IPS DF 6.9 (cell line): ENCODE measurements at regions not wholly inside any gene's neighbourhood (a gene's known extent, or its start where the extent isn't known, plus 50 kb on each side); places are given as distances from the start of the nearest gene placed in this dataset.

ENCODE experiments used
- DNase-seq: peaks from one replicate; pipeline ENCODE4 v3.0.0-alpha.2; 2013; ENCODE audit warnings: low read depth, low spot score
- H3K27ac ChIP-seq: one replicate; pipeline ENCODE4 v1.5.1; 2013; ENCODE audit warnings: low read length, control low read depth
- H3K27me3 ChIP-seq: 2 replicates; pipeline ENCODE4 v1.6.1; 2013; ENCODE audit warnings: mild to moderate bottlenecking, low read length; ENCODE audit not compliant: control insufficient read depth, insufficient read depth
- H3K36me3 ChIP-seq: 2 replicates; pipeline ENCODE4 v1.6.1; 2013; ENCODE audit warnings: low read length; ENCODE audit not compliant: control insufficient read depth, insufficient read depth
- H3K4me1 ChIP-seq: 2 replicates; pipeline ENCODE4 v1.6.1; 2013; ENCODE audit warnings: low read length; ENCODE audit not compliant: control insufficient read depth, insufficient read depth
- H3K4me3 ChIP-seq: 2 replicates; pipeline ENCODE4 v1.5.1; 2013; ENCODE audit warnings: mild to moderate bottlenecking, low read length
- H3K9me3 ChIP-seq: 2 replicates; pipeline ENCODE4 v1.6.1; 2013; ENCODE audit warnings: low read length, inconsistent platforms; ENCODE audit not compliant: control insufficient read depth, insufficient read depth
- WGBS: extraction: QIAGEN DNeasy Blood & Tissue Kit; methylation state at CpG from one replicate; pipeline ENCODE4 v1.1.7; 2013; ENCODE audit warnings: mixed read lengths, missing lambda C conversion rate; ENCODE audit not compliant: insufficient read length, insufficient coverage; 5-methylcytosine and 5-hydroxymethylcytosine counted together

DNA sequence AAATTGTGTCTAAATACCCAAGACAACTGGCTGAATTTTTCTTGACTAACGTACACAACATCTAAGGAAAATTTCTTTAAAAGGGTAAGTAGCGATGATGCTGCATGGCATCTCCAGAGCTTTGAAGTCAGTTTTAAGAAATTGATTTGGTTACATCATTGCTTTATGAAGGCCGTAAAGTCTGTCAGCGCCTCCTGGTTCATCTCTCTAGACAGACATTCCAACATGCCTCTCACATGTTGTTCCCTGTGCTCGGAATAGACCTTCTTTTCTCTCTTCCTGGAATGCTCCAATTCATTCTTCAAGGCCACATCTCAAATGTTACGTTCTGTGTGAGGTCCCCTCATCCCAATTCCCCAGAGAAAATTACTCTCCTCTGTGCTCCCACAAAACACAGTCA lies 108.7 kb upstream of the SSBP2 start:
- no peak overlapping the region for H3K27ac ChIP-seq
- H3K36me3 ChIP-seq = no peaks in the 10 kb centered on the region
- DNase-seq = no peak
- WGBS = no CpG with 5 or more reads among the region's 6 CpGs
- peaks cover 3% of the 10 kb centered on the region; the same call in 1 of the 2 replicates for H3K4me1 ChIP-seq
- no peak overlapping the region for H3K4me3 ChIP-seq
- H3K27me3 ChIP-seq = no peaks in the 10 kb centered on the region
- H3K9me3 ChIP-seq = no peaks in the 10 kb centered on the region

DNA sequence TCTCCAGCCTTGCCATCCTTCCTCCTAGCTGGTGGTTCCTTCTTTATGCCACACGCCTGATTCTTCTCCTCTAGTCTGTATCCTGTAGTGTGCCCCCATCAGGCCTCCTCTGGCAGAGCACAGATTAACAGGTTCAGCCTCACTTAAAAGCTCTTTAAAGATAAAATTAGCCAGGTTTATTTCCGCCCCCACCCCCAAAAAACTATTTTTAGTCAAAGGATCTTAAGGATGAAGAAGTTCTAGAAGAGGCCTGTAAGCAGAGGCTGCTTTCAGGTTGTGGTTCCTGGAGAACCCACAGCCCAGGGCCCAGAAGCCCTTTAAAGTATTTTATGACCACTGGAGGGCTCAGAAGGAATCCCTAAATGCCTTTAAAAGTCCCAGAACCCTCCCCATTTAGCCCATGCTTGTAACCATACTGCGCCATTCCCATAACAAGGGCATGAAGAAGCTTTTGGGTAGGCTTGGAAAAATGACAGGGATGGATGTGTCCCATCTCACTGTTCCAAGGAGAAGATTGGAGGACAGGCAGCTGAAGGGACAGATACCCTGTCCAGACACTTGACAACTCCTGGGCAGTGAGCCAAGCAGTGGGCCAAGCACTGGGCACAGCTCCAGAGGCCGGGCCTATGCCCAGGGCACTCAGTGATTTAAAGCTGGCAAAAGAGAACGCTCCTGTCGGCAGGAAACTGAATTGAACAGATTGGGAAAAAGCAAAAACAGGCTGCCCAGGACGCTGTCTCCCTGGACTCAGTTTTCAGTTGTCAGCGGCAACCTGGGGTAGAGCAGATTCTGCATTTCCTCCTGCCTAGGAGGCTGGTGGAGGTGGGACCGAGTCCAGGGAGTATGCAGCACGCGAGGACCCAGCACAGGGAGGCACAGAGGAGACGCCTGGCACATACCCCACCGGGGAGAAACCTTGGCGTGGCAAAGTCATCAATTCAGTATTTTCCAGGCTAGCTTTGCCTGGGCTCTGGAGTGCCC lies 106.3 kb upstream of the SSBP2 start:
- H3K4me3 ChIP-seq = no peak overlapping the region
- H3K27me3 ChIP-seq = no peaks in the 10 kb centered on the region
- no peak for DNase-seq
- WGBS = no CpG with 5 or more reads among the region's 14 CpGs
- H3K36me3 ChIP-seq = no peaks in the 10 kb centered on the region
- no peaks in the 10 kb centered on the region for H3K9me3 ChIP-seq
- H3K27ac ChIP-seq = no peak overlapping the region
- peaks cover 4% of the 10 kb centered on the region; the same call in 1 of the 2 replicates for H3K4me1 ChIP-seq

DNA sequence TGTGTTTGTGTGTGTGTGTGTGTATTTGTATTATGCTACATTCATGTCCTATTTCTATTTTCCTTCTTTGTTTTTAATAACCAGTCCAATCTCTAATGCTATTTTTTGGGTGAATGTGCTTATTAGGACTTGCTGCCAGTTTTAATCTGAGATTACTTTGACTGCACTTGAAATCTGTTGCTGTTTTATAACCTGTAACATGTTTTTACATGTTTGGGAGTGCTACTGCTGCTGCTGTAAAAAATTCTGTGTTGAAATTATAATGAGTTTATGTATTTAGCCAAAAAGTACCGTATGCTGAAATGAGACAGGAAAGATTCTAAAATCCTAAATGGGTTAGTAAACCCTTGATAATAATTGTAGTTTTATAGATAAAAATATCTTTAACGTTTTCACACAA lies 104.7 kb upstream of the SSBP2 start:
- no peaks in the 10 kb centered on the region for H3K27me3 ChIP-seq
- peaks cover 9% of the 10 kb centered on the region; the same call in 1 of the 2 replicates for H3K4me1 ChIP-seq
- H3K27ac ChIP-seq = no peak overlapping the region
- no CpG with 5 or more reads among the region's 2 CpGs for WGBS
- H3K36me3 ChIP-seq = no peaks in the 10 kb centered on the region
- DNase-seq = no peak
- H3K9me3 ChIP-seq = no peaks in the 10 kb centered on the region
- no peak overlapping the region for H3K4me3 ChIP-seq

DNA sequence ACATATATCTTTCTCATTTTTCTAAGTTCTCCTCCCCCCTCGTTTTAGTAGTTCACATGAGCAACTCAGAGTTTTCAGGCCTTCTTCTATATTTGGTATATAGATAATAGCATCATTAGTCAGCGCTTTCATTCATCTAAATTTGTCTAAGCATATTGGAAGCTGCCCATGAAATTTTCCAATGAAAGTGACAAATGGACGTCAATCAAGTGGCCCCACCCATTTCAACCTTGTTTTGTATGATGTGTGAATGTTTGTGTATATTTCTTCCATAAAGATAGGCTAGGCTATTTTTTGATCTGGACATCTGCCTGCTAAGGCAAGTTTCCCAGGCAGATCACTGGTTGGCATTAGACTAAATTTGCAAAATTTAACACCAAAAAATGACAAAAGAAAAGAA lies 104.0 kb upstream of the SSBP2 start:
- DNase-seq = no peak
- no peak overlapping the region for H3K4me3 ChIP-seq
- no peaks in the 10 kb centered on the region for H3K27me3 ChIP-seq
- H3K9me3 ChIP-seq = no peaks in the 10 kb centered on the region
- H3K36me3 ChIP-seq = no peaks in the 10 kb centered on the region
- no CpG with 5 or more reads among the region's 3 CpGs for WGBS
- peaks cover 12% of the 10 kb centered on the region; the same call in 1 of the 2 replicates for H3K4me1 ChIP-seq
- no peak overlapping the region for H3K27ac ChIP-seq

DNA sequence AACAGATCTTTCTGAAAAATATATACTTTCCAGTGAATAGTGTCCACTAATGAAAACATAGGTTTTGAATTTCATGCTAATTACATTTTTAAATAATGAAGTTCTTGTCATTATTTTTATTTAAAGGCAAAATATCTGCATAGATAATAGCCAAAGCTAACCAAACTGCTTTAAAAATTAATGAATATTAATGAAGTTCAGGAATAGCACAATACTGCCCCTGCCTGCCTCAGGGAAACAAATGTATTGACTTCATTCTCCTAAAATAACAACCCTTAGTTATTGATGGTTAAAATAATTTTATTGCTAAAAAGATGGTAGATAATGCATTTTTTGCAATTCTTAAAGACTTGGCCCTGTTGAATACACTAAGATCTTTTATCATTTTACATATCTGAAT lies 103.6 kb upstream of the SSBP2 start:
- DNase-seq = no peak
- Histone ChIP-seq H3K27me3 (no peaks in the 10 kb centered on the region), H3K4me3 (no peak overlapping the region), H3K9me3 (no peaks in the 10 kb centered on the region), H3K27ac (no peak overlapping the region), H3K4me1 (peaks cover 12% of the 10 kb centered on the region; the same call in 1 of the 2 replicates), H3K36me3 (no peaks in the 10 kb centered on the region)

DNA sequence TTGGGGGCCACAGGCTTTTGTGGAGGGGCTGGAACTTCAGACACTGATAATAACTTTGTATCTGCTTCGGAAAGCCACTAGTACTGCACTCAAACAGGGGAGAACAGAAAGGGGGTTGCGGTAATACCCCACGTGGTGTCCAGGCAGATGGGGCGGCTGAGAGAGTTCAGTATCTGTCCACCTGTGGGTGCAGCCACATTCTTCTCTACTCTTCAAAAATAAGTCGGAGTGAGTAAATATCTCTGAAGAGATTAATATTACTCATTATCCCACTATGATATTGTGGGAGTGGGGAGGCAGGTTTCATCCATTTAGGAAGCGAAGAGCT lies 102.1 kb upstream of the SSBP2 start:
- peaks cover 12% of the 10 kb centered on the region; the same call in 1 of the 2 replicates for H3K4me1 ChIP-seq
- WGBS = no CpG with 5 or more reads among the region's 6 CpGs
- H3K9me3 ChIP-seq = no peaks in the 10 kb centered on the region
- H3K27me3 ChIP-seq = no peaks in the 10 kb centered on the region
- DNase-seq = no peak
- no peak overlapping the region for H3K4me3 ChIP-seq
- H3K27ac ChIP-seq = no peak overlapping the region
- H3K36me3 ChIP-seq = no peaks in the 10 kb centered on the region

DNA sequence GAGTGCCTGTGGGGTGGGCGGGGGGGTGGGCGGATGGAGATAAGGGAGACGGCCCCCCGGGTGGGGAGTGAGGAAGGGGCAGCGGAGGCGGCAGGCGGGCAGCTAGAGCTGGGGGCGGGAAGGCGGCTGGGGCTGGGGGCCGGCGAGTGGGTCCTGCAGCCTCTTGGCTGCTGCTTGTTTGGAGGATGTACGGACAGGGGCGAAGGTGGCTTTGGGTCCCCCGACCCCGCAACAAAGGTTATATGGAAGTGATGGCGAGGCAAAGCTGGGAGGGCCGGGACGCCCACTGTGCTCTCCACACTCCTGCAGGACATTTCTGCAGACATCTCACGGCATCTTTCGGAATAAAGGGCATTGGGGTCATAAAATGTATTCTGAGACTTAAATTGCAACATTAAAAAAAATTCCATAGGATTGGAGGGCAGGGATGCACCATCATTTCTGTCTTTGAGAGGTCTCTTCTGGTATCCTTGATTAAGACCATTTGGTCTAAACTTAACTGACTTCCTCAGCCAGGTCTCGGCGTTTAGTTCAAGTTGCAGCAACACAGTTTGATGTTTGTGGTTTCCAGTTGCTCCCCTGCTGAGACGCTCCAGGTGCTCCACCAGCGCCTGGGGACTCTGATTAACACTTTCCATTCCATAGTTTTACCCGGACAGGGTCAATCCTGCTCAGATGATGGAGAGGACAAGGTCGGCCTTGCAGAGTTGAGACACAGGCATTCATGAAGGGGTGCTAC lies 101.6 kb upstream of the SSBP2 start:
- no CpG with 5 or more reads among the region's 26 CpGs for WGBS
- Histone ChIP-seq H3K4me1 (peaks cover 12% of the 10 kb centered on the region; the same call in 1 of the 2 replicates), H3K27me3 (no peaks in the 10 kb centered on the region), H3K4me3 (peak overlapping the region; percentile 34; the same call in 1 of the 2 replicates), H3K36me3 (no peaks in the 10 kb centered on the region), H3K9me3 (no peaks in the 10 kb centered on the region), H3K27ac (no peak overlapping the region)
- peak; percentile 70 for DNase-seq

DNA sequence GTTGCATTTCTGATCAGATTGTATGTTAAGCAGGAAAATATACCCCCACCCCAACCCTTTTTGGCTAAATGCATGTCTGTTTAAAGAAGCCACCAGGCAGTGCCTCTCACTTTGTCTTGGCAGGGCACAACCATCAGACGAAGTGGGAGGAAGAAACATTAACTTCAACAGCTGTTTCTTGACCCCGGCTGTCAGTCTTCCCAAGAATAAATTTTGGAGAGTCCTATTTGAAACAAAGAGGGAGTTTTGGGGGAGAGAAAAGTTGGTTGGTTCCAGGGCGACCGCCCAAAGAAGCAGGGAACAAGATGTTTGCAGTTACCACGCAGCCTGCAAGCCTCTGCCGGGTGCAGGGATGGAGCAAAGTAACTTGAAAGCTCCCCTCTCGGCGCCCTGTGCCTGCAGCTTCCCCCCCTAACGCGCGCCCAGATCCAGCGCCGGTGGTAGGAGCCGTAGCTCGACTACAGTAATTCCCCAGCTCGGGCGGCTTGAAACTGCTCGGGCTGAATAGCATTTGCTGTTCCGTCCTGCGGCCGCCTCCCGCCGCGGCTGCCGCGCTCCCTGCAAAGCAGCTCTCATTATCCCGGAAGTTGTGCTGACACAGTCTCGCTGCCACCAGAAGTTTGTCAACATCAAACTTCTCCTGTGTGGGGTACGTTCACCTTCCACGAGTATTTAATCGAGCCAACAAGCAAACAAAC lies 100.7 kb upstream of the SSBP2 start:
- Histone ChIP-seq H3K36me3 (no peaks in the 10 kb centered on the region), H3K27me3 (no peaks in the 10 kb centered on the region), H3K9me3 (no peaks in the 10 kb centered on the region), H3K4me1 (peaks cover 9% of the 10 kb centered on the region; the same call in 1 of the 2 replicates), H3K27ac (no peak overlapping the region), H3K4me3 (peak overlapping the region; percentile 27; the same call in 1 of the 2 replicates)
- no CpG with 5 or more reads among the region's 31 CpGs for WGBS
- DNase-seq = peak; percentile 92

DNA sequence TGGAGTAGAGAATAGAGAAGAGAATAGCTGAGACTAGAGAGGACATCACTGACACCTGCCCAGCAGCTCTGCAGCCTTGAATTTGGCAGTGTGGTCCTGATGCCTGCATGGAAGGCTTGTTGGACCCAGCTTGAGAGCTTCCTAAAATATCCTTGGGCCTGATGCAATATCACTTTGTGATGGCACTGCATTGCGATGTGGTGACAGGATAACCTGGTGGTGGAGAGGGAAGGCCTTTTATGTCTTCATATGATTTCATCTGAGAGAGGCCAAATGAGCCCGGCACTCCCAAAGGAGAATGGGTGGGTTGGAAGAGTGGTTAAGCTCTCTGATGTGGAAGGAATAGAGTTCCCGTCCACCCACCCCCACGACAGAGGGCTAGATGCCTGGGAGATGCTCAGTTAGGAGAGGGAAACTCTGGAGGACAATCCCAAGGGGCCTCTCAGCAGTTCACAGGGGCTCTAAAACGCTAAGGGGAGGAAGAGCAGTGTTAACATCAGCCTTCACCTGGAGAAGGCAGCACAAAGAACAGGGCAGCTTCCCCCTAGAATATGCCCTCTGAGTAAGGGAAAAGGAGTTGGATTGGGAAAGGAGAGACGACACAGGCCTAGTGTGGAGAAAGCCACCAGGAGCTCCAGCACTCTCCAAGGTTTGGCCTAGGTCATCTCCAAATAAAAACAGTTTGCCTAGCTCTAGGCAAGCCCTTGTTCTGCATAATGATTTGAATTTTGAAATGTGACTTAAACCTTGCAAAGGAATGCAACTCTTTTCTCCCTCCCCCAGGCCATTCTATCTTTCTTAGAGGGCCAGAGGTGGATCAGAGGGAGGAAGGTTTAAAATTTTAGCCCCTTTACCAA lies 99.8 kb upstream of the SSBP2 start:
- H3K9me3 ChIP-seq = no peaks in the 10 kb centered on the region
- H3K36me3 ChIP-seq = no peaks in the 10 kb centered on the region
- no peaks in the 10 kb centered on the region for H3K27me3 ChIP-seq
- peak overlapping the region; percentile 47 for H3K27ac ChIP-seq
- no peak overlapping the region for H3K4me3 ChIP-seq
- peaks cover 9% of the 10 kb centered on the region; the same call in 1 of the 2 replicates for H3K4me1 ChIP-seq
- no CpG with 5 or more reads among the region's 6 CpGs for WGBS
- DNase-seq = no peak
